Neuron (in vitro differentiated cells): ENCODE measurements at regions not wholly inside any gene's neighbourhood (a gene's known extent, or its start where the extent isn't known, plus 50 kb on each side); places are given as distances from the start of the nearest gene placed in this dataset.
"Not testable (repeated sequence)": the region's sequence is repeated elsewhere in the genome, so short reads cannot be mapped to it uniquely, and the experiment has no call there.

ENCODE experiments used
- H2AFZ ChIP-seq: one replicate; pipeline ENCODE4 v1.6.1; 2013; ENCODE audit warnings: low read depth, mild to moderate bottlenecking, inconsistent platforms, low read length, moderate library complexity
- H3K27me3 ChIP-seq: one replicate; pipeline ENCODE4 v1.6.1; 2013; ENCODE audit warnings: low read length; ENCODE audit not compliant: insufficient read depth
- H3K36me3 ChIP-seq: one replicate; pipeline ENCODE4 v1.6.1; 2013; ENCODE audit warnings: low read length; ENCODE audit not compliant: insufficient read depth
- H3K4me1 ChIP-seq: one replicate; pipeline ENCODE4 v1.6.1; 2013; ENCODE audit warnings: low read length; ENCODE audit not compliant: insufficient read depth
- H3K4me3 ChIP-seq: 2 replicates; pipeline ENCODE4 v1.5.1; 2013; ENCODE audit warnings: mild to moderate bottlenecking, low read length, moderate library complexity
- H3K9me3 ChIP-seq: one replicate; pipeline ENCODE4 v1.6.1; 2013; ENCODE audit warnings: low read length

DNA sequence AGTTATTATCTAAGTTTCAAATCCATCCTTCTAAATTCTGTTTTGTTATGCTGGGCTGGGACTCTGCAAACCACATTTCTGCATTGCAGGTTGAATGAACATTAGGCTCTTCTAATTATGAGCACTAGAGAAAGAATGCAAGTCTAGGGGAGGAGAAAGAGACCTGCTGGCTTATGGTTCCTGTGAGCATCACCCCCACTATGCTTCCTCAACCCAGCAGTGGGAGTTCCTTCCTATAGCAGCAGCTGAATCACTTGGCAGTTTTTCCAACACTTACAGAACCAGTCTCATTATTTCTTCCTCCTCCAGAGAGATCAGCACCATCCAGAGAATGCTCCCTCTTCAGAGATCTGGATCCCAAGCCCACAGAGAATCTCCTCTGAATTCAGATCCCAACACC is 297.7 kb upstream of the CLEC14A start:
- Histone ChIP-seq H3K4me3 (no peak overlapping the region), H3K27me3 (no peaks in the 10 kb centered on the region), H3K9me3 (no peaks in the 10 kb centered on the region), H3K36me3 (no peaks in the 10 kb centered on the region), H3K4me1 (no peaks in the 10 kb centered on the region), H2AFZ (no peak overlapping the region)

DNA sequence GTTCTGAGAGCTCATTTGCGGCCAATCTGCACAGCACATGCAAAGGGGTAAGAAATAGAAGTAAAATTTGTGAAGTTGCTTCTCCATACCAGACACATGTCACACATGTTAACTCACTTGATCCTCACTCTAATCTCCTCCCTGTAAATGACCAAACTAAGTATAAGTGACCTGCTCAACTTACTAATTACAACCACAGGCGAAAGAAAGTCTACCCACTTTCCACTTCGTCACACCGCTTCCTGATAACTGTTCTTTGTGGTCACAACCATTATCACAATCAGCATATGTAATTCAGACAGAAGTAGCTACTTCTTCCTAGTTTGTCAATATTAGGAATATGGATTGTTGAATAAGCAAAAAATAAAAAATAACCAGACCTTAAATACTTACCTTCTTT is 293.7 kb upstream of the CLEC14A start:
- no peaks in the 10 kb centered on the region for H3K27me3 ChIP-seq
- H3K9me3 ChIP-seq, result no peaks in the 10 kb centered on the region
- no peak overlapping the region for H3K4me3 ChIP-seq
- no peaks in the 10 kb centered on the region for H3K4me1 ChIP-seq
- no peak overlapping the region for H2AFZ ChIP-seq
- H3K36me3 ChIP-seq, result no peaks in the 10 kb centered on the region

DNA sequence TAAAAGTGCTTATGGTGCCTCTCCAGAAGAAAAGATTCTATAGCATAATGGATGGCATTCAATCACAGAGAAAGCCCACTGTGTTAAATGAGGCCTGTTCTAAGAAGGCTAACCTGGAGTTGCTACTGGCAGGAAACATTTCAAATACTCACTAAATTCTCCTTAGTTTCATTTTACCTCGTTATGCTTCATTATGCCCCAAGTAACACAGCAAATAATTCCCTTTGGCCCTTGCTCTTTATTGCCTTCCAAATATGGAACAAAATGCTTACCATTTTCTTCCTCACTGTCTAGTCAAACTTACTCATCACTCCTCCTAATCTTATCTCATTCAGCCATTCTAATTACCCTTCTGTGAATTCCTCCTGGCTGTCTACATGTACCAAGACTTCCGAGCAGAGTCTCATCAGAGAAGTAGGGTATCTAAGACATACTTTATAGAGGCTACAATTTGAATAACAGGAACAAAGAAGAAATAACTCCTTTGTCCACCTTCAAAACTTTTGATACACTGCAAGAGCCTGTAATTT is 292.1 kb upstream of the CLEC14A start:
- no peaks in the 10 kb centered on the region for H3K4me1 ChIP-seq
- H2AFZ ChIP-seq, result no peak overlapping the region
- H3K4me3 ChIP-seq, result no peak overlapping the region
- H3K36me3 ChIP-seq, result no peaks in the 10 kb centered on the region
- H3K27me3 ChIP-seq, result no peaks in the 10 kb centered on the region
- no peaks in the 10 kb centered on the region for H3K9me3 ChIP-seq

DNA sequence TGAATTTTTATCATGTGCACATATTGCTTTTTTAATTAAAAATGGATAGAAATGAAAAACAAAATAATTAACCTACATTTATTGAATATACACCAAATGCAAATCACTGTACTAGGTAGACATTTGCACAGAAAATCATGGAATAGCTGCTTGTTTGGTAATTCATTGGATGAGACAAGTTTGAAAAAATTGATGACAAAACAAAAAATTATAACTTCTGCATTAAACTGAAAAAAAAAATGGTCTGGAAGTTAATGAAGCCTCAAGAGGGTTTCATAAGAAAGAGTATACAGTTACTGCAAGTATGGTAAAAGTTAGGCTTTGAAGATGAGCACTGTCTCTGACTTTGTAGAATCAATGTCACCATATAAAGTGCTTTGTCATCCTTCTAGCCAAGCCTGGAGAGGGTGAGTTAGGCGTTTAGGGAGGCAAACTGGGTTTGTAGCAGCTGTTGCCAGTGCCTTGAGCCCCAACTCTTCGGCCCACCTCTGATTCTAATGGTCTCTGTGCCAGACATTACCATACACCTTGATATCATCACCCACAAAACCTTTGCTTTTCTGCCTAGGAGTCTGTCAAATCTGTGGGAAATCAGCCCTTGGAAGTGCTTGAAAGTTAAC is 291.1 kb upstream of the CLEC14A start:
- no peak overlapping the region for H3K4me3 ChIP-seq
- H3K9me3 ChIP-seq, result no peaks in the 10 kb centered on the region
- H3K27me3 ChIP-seq, result no peaks in the 10 kb centered on the region
- H3K4me1 ChIP-seq, result no peaks in the 10 kb centered on the region
- no peaks in the 10 kb centered on the region for H3K36me3 ChIP-seq
- no peak overlapping the region for H2AFZ ChIP-seq

DNA sequence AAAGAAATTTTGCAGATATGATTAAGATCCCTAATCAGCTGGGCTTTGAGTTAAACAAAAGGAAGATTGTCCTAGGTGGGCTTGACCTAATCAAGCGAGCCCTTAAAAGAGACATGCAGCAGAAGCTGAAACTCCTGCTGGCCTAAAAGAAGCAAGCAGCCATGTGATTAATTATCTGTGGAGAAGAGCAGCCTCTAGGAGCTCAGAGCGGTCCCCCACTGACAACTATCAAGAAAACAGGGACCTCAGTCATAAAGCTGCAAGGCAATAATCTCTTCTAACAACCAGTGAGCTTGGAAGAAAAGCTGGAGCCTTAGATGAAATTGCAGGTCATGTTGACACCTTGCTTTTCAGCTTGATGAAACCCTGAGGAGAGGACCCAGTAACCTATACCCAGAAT is 288.9 kb upstream of the CLEC14A start:
- H3K36me3 ChIP-seq, result no peaks in the 10 kb centered on the region
- no peaks in the 10 kb centered on the region for H3K27me3 ChIP-seq
- no peaks in the 10 kb centered on the region for H3K4me1 ChIP-seq
- H3K4me3 ChIP-seq, result no peak overlapping the region
- H2AFZ ChIP-seq, result no peak overlapping the region
- H3K9me3 ChIP-seq, result no peaks in the 10 kb centered on the region

DNA sequence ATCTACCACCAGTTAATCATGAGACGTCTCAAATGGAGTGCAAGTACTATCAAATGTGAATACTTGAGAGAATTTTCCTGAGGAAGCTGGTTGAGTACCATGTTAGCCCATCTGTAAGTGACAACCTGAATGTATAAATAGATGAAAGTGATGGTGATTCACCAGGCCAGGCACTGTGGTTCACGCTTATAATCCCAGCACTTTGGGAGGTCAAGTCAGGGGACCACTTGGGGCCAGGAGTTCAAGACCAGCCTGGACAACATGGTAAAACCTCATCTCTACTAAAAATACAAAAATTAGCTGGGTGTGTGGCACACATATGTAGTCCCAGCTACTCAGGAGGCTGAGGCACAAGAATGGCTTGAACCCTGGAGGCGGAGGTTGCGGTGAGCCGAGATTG is 288.0 kb upstream of the CLEC14A start:
- not testable (repeated sequence) for H3K27me3 ChIP-seq, H3K9me3 ChIP-seq, H3K36me3 ChIP-seq, H2AFZ ChIP-seq, H3K4me1 ChIP-seq, H3K4me3 ChIP-seq

DNA sequence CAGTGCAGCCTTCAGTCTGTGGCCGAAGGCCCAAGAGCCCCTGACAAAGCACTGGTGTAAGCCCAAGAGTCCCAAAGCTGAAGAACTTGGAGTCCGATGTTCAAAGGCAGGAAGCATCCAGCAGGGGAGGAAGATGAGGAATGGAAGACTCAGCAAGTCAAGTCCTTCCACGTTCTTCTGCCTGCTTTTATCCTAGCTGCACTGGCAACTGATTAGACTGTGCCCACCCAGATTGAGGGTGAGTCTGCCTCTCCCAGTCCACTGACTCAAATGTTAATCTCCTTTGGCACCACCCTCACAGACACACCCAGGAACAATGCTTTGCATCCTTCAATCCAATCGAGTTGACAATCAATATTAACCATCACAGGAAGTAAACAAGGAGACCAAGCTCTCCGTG is 282.2 kb upstream of the CLEC14A start:
- H3K4me3 ChIP-seq, H3K27me3 ChIP-seq, H2AFZ ChIP-seq, H3K4me1 ChIP-seq, H3K36me3 ChIP-seq, H3K9me3 ChIP-seq: not testable (repeated sequence)

DNA sequence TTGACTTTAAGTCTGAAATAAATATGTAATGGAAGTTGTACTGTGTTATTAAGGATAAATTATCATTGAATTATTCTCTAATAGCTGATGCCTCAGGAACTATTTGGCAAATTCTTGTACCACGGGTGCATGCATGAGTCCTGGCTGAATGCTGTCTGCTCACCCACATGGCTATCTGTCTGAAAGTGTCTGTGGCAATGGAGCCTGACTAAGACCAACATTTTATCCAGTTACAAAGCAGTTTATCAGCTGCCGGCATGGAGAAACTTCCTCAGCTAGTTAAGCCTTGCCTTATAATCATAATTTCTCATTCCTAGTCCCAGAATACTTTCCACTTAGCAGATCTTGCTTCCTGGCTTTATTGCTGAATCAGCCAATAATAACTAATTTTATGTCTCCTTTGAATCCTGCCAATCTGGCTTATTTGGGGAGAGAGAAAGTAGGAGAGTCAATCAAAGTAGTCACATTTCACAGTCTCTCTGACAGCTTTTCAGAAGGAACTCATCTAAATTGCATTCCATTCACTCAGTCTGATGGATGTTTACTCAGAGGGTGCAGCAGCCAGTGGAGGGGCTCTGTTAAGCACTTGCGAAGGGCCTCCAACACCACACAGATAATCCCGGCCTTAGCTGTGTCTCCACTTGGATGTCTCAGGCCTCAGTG is 280.6 kb upstream of the CLEC14A start:
- H3K27me3 ChIP-seq, result no peaks in the 10 kb centered on the region
- H2AFZ ChIP-seq, result no peak overlapping the region
- H3K4me1 ChIP-seq, result no peaks in the 10 kb centered on the region
- no peaks in the 10 kb centered on the region for H3K36me3 ChIP-seq
- no peak overlapping the region for H3K4me3 ChIP-seq
- H3K9me3 ChIP-seq, result no peaks in the 10 kb centered on the region

DNA sequence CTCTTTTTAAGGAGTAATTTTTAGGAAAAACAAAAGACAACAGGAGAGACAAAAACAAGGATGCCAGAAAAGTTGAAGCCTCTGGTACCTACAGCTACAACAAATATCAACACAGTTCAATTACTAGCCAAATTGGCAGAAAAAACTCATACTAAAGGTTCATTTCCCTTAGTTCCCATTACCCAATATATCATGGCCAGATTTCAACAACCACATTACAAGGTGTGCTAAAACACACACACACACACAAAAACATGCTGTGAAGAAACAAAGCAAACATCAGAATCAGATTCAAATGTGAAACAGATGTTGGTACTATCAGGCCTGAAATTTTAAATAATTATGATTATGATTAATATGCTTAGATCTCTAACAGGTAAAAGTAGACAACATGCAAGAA is 272.7 kb upstream of the CLEC14A start:
- no peak overlapping the region for H3K4me3 ChIP-seq
- H3K4me1 ChIP-seq, result no peaks in the 10 kb centered on the region
- no peaks in the 10 kb centered on the region for H3K9me3 ChIP-seq
- no peak overlapping the region for H2AFZ ChIP-seq
- no peaks in the 10 kb centered on the region for H3K36me3 ChIP-seq
- H3K27me3 ChIP-seq, result no peaks in the 10 kb centered on the region

DNA sequence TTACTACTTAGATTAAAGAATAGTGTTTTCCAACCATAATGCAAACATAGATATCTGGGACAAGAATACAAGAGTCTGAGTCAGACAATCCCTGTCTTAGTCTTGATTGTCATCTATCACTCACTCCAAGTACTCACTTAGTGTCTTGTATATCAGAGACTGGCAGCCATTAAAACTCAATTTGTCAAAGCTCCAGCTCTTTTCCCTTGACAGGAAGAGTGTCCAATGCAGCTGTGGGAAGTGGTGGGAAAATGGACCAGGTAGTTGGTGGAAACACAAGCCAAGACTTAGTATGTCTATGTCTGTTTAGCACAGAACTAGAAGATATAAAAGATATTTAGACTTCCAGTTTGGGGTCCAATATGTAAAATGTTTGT is 271.6 kb upstream of the CLEC14A start:
- no peak overlapping the region for H2AFZ ChIP-seq
- H3K9me3 ChIP-seq, result no peaks in the 10 kb centered on the region
- H3K36me3 ChIP-seq, result no peaks in the 10 kb centered on the region
- H3K27me3 ChIP-seq, result no peaks in the 10 kb centered on the region
- no peak overlapping the region for H3K4me3 ChIP-seq
- no peaks in the 10 kb centered on the region for H3K4me1 ChIP-seq

DNA sequence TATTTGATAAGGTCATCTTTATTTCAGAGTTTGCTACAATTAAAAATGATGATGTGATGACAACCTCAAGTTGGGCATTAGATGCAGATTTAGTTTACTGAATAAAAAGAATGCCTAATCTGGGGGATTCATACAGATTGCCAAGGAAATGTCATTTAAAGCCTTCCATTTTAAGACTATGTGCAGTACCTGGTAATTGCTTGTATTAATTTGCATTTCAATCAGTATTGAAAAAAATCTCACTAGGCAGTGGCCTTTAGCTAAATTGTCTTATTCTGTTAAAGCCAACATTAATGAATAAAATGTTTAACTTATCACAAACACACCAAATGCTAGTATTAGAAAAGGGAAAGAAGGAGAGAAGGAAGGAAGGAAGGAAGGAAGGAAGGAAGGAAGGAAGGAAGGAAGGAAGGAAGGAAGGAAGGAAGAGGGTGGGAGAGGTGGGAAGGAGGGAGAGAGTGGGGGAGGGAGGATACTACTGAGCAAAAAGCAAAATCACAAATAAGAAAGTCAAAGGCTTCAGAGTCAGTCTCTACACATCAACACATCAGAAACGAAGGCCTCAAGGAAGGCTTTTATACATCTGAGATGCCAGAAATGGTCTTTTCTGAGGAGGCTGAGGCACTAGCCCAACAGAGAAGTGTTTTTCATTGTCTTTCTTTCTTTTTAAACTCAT is 271.1 kb upstream of the CLEC14A start:
- Histone ChIP-seq H3K4me3 (no peak overlapping the region), H3K4me1 (no peaks in the 10 kb centered on the region), H3K9me3 (no peaks in the 10 kb centered on the region), H2AFZ (no peak overlapping the region), H3K36me3 (no peaks in the 10 kb centered on the region), H3K27me3 (no peaks in the 10 kb centered on the region)

DNA sequence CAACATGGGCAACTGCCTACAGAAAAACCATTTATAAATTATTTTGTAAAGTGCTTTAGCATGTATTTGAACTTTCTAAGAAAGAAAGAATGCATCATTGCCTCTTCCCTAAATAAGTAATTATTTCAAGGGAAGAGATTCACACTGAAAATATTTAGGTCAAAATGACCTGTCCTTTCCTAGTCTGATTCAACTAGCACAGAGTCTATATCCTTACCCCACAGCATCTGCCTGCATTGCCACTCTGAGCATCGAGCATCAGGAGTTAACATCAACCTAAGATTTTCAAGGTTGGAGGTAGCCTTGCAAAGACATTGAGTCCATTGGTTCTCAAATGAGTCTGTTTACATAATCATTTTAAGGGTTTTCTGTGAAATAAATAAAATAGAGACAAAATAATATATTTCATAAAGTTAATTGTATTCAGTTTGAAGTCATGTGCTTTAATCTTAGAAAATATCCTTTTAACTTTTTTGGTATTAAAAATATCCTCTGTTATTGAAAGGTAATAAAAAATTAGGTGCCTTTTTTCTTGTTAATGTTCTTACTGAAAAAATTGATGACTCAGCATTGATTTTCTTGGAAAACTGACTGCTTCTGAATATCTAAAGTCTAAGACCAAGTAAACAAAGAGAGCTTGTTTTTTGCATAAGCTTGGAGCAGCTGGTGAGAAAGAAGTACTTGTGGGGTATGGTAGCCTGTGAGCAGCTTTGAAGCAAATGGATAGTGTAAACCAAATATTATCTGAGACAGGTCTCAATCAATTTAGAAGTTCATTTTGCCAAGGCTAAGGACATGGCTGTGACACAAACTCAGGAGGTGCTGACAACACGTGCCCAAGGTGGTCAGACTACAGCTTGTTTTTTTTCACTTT is 269.0 kb upstream of the CLEC14A start:
- H2AFZ ChIP-seq, result no peak overlapping the region
- no peaks in the 10 kb centered on the region for H3K36me3 ChIP-seq
- no peak overlapping the region for H3K4me3 ChIP-seq
- H3K27me3 ChIP-seq, result no peaks in the 10 kb centered on the region
- H3K9me3 ChIP-seq, result no peaks in the 10 kb centered on the region
- H3K4me1 ChIP-seq, result no peaks in the 10 kb centered on the region

DNA sequence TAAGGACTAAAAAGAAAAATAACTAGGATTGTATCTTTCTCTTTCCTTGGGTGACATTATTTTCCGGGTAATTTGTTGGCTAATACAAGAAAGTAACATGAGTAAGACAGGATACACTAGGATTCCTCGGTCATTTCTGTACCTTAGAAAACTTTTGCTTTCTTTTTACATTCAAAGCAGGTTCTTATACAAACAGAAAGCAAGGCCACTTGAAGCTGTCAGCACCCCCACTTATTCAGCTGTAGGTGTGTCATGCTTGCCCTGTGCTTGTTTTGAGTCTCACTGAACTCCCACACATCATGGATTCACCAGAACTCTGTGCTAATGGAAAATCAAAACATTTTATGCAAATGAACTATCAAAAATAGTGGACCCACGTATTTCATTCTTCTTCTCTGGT is 266.8 kb upstream of the CLEC14A start:
- Histone ChIP-seq H3K4me1 (no peaks in the 10 kb centered on the region), H3K27me3 (no peaks in the 10 kb centered on the region), H2AFZ (no peak overlapping the region), H3K4me3 (no peak overlapping the region), H3K36me3 (no peaks in the 10 kb centered on the region), H3K9me3 (no peaks in the 10 kb centered on the region)
